ENCODE measurements at regions not wholly inside any gene's neighbourhood (a gene's known extent, or its start where the extent isn't known, plus 50 kb on each side); places are given as distances from the start of the nearest gene placed in this dataset.

DNA sequence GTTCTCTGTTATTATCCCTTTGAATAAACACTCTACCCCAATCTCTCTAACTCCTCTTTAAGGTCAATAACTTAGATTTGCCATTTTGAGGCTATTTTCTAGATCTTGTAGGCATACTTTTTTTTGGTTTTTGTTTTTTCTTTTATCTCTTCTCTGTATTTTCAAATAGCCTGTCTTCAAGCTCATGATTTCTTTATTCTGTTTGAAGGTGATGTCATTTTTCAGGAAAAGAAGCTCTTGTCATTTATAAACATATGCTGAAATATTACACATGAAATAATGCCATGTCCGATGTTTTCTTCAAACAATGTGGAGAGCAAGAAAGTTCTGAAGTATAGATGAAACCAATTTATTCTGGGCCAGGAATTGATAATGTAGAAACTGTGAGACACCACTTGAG lies 57.5 kb upstream of the CABCOCO1 start:
- TF ChIP-seq, protein P1, sequence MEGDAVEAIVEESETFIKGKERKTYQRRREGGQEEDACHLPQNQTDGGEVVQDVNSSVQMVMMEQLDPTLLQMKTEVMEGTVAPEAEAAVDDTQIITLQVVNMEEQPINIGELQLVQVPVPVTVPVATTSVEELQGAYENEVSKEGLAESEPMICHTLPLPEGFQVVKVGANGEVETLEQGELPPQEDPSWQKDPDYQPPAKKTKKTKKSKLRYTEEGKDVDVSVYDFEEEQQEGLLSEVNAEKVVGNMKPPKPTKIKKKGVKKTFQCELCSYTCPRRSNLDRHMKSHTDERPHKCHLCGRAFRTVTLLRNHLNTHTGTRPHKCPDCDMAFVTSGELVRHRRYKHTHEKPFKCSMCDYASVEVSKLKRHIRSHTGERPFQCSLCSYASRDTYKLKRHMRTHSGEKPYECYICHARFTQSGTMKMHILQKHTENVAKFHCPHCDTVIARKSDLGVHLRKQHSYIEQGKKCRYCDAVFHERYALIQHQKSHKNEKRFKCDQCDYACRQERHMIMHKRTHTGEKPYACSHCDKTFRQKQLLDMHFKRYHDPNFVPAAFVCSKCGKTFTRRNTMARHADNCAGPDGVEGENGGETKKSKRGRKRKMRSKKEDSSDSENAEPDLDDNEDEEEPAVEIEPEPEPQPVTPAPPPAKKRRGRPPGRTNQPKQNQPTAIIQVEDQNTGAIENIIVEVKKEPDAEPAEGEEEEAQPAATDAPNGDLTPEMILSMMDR (IDR thresholded peaks at IDR 0.05) = no peak
- no peak for TF ChIP-seq EP300 (IDR thresholded peaks at IDR 0.05)
- DNase-seq (ENCODE audit: low spot score in 2 of 2) = no peak
- Histone ChIP-seq H3K27me3 (no peaks in the 10 kb centered on the region), H3K27ac (no peak overlapping the region), H3K4me3 (no peak overlapping the region), H3K4me1 (peaks cover 4% of the 10 kb centered on the region), H3K9me3 (no peaks in the 10 kb centered on the region), H3K36me3 (no peaks in the 10 kb centered on the region)
- 87% methylated on average over 1 of the region's 1 CpG for WGBS

DNA sequence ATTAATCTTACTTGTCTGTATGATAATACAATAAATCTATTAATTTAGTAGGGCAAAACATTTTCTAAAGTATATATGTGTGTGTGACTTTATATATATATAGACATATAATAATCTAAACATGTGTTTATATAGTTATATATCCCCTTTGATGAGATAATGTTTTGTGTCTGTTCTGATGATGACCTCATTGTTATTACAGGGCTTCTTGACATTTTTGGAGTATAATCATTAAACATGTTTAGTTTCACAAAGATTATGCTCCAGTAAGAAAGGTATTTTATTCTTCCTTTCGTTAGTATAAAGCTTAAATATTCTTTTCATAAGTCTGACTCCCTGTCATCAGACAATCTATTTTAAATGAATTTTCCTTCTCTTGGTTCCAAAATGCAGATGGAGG lies 62.3 kb upstream of the CABCOCO1 start:
- Histone ChIP-seq H3K36me3 (no peaks in the 10 kb centered on the region), H3K9me3 (no peaks in the 10 kb centered on the region), H3K27ac (no peak overlapping the region), H3K4me1 (no peaks in the 10 kb centered on the region), H3K27me3 (no peaks in the 10 kb centered on the region), H3K4me3 (no peak overlapping the region)
- DNase-seq (ENCODE audit: low spot score in 2 of 2) = no peak
- 62% methylated on average over 1 of the region's 1 CpG for WGBS
- TF ChIP-seq EP300 (IDR thresholded peaks at IDR 0.05) = no peak
- TF ChIP-seq, protein P1 (IDR thresholded peaks at IDR 0.05) = no peak
- TF ChIP-seq POLR2AphosphoS5 (IDR thresholded peaks at IDR 0.05) = no peak
- TF ChIP-seq POLR2A (IDR thresholded peaks at IDR 0.05) = no peak

GRCh38 chr10:61594430-61594829 lies 68.3 kb upstream of the CABCOCO1 start:
- WGBS = 96% methylated on average over 1 of the region's 1 CpG
- Histone ChIP-seq H3K27me3 (no peaks in the 10 kb centered on the region), H3K9me3 (no peaks in the 10 kb centered on the region), H3K27ac (no peak overlapping the region), H3K4me3 (no peak overlapping the region), H3K4me1 (no peaks in the 10 kb centered on the region), H3K36me3 (no peaks in the 10 kb centered on the region)
- DNase-seq (ENCODE audit: low spot score in 2 of 2) = no peak
- TF ChIP-seq POLR2AphosphoS5 (IDR thresholded peaks at IDR 0.05) = no peak
- no peak for TF ChIP-seq POLR2A (IDR thresholded peaks at IDR 0.05)
- TF ChIP-seq, protein P1 (IDR thresholded peaks at IDR 0.05) = no peak
- no peak for TF ChIP-seq EP300 (IDR thresholded peaks at IDR 0.05)

- no peak for DNase-seq (ENCODE audit: low spot score in 2 of 2)
- Histone ChIP-seq H3K9me3 (no peaks in the 10 kb centered on the region), H3K27ac (no peak overlapping the region), H3K4me3 (no peak overlapping the region), H3K27me3 (no peaks in the 10 kb centered on the region), H3K4me1 (no peaks in the 10 kb centered on the region), H3K36me3 (no peaks in the 10 kb centered on the region)
- TF ChIP-seq, protein P1 (IDR thresholded peaks at IDR 0.05) = no peak
- TF ChIP-seq POLR2AphosphoS5 (IDR thresholded peaks at IDR 0.05) = no peak
- TF ChIP-seq POLR2A (IDR thresholded peaks at IDR 0.05) = no peak
- TF ChIP-seq EP300 (IDR thresholded peaks at IDR 0.05) = no peak
- 67% methylated on average over 2 of the region's 2 CpGs for WGBS
These were observed 70.1 kb upstream of the CABCOCO1 start for GRCh38 chr10:61592581-61592980.

GRCh38 chr10:61589547-61590243 lies 73.0 kb upstream of the CABCOCO1 start:
- TF ChIP-seq, protein P1 (IDR thresholded peaks at IDR 0.05) = no peak
- TF ChIP-seq POLR2A (IDR thresholded peaks at IDR 0.05) (no peak), EP300 (IDR thresholded peaks at IDR 0.05) (no peak), POLR2AphosphoS5 (IDR thresholded peaks at IDR 0.05) (no peak)
- no peaks in the 10 kb centered on the region for H3K27me3 ChIP-seq
- no peak overlapping the region for H3K4me3 ChIP-seq
- H3K9me3 ChIP-seq = no peaks in the 10 kb centered on the region
- H3K36me3 ChIP-seq = no peaks in the 10 kb centered on the region
- no peak overlapping the region for H3K27ac ChIP-seq
- WGBS = 54% methylated on average over 5 of the region's 5 CpGs
- no peak for DNase-seq (ENCODE audit: low spot score in 2 of 2)
- H3K4me1 ChIP-seq = no peaks in the 10 kb centered on the region
